NCI-H1694 treated with DMSO at 0.1 percent for 48 hours (cell line): ENCODE measurements at regions not wholly inside any gene's neighbourhood (a gene's known extent, or its start where the extent isn't known, plus 50 kb on each side); places are given as distances from the start of the nearest gene placed in this dataset.

ENCODE experiments used
- DNase-seq: peaks from one replicate; lab custom pipeline; 2025; lab: John Stamatoyannopoulos, UW

GRCh38 chr6:169082817-169083507, 170.7 kb downstream of the THBS2 start:
- no peak for DNase-seq

GRCh38 chr6:169082093-169082492, 171.6 kb downstream of the THBS2 start:
- no peak for DNase-seq

GRCh38 chr6:169081248-169081647, 172.4 kb downstream of the THBS2 start:
- no peak for DNase-seq

GRCh38 chr6:169079650-169080049, 174.0 kb downstream of the THBS2 start:
- no peak for DNase-seq

- no peak for DNase-seq
Observed at GRCh38 chr6:169078399-169079145, 175.1 kb downstream of the THBS2 start.

GRCh38 chr6:169075915-169076654, 177.6 kb downstream of the THBS2 start:
- DNase-seq, result no peak

- no peak for DNase-seq
Observed at GRCh38 chr6:169075211-169075914, 178.3 kb downstream of the THBS2 start.

GRCh38 chr6:169074526-169074925, 179.1 kb downstream of the THBS2 start:
- DNase-seq, result no peak

GRCh38 chr6:169073311-169073710, 180.3 kb downstream of the THBS2 start:
- DNase-seq, result no peak

- no peak for DNase-seq
Observed at GRCh38 chr6:169072127-169073042, 181.3 kb downstream of the THBS2 start.

- no peak for DNase-seq
Observed at GRCh38 chr6:169071394-169071793, 182.3 kb downstream of the THBS2 start.

- DNase-seq, result no peak
Observed at GRCh38 chr6:169070506-169071176, 183.0 kb downstream of the THBS2 start.

GRCh38 chr6:169069356-169069755, 184.3 kb downstream of the THBS2 start:
- DNase-seq, result no peak

GRCh38 chr6:169064194-169064593, 189.5 kb downstream of the THBS2 start:
- no peak for DNase-seq

GRCh38 chr6:169062272-169062671, 191.4 kb downstream of the THBS2 start:
- no peak for DNase-seq

GRCh38 chr6:169058634-169059033, 195.0 kb downstream of the THBS2 start:
- no peak for DNase-seq

GRCh38 chr6:169052462-169052861, 201.2 kb downstream of the THBS2 start:
- DNase-seq, result no peak

GRCh38 chr6:169051371-169051770, 202.3 kb downstream of the THBS2 start:
- DNase-seq, result no peak

- no peak for DNase-seq
Observed at GRCh38 chr6:169048865-169049205, 204.8 kb downstream of the THBS2 start.

- DNase-seq, result no peak
Observed at GRCh38 chr6:169048185-169048864, 205.3 kb downstream of the THBS2 start.
